Progenitor cell of endocrine pancreas (in vitro differentiated cells): ENCODE measurements at regions not wholly inside any gene's neighbourhood (a gene's known extent, or its start where the extent isn't known, plus 50 kb on each side); places are given as distances from the start of the nearest gene placed in this dataset.

Experiments used
- DNase-seq: peaks from one replicate; pipeline ENCODE4 v3.0.0; 2021; ENCODE audit warnings: low spot score; ENCODE audit not compliant: unreplicated experiment
- H3K27ac Mint-ChIP-seq: 2 replicates; pipeline ENCODE4 v1.8.0; 2021; ENCODE audit warnings: mild to moderate bottlenecking, moderate library complexity, mixed read lengths
- H3K27me3 Mint-ChIP-seq: 2 replicates; pipeline ENCODE4 v1.8.0; 2021; ENCODE audit warnings: mixed read lengths
- H3K36me3 Mint-ChIP-seq: 2 replicates; pipeline ENCODE4 v1.8.0; 2022; ENCODE audit warnings: mixed read lengths; ENCODE audit not compliant: insufficient read depth
- H3K4me1 Mint-ChIP-seq: 2 replicates; pipeline ENCODE4 v1.8.0; 2021; ENCODE audit warnings: low read depth, mixed read lengths
- H3K4me3 Mint-ChIP-seq: 2 replicates; pipeline ENCODE4 v1.8.0; 2021; ENCODE audit warnings: low read depth, mild to moderate bottlenecking, moderate library complexity, mixed read lengths
- H3K9me3 Mint-ChIP-seq: 2 replicates; pipeline ENCODE4 v1.8.0; 2021; ENCODE audit warnings: low read depth, mixed read lengths
- TF ChIP-seq, protein P1 (sequence below): fragments of 200-600 bp; sonication (generic); IDR thresholded peaks from one replicate; pipeline ENCODE4 v1.5.0; 2021; ENCODE audit warnings: antibody characterized with exemption, mild to moderate bottlenecking; ENCODE audit not compliant: unreplicated experiment

GRCh38 chr17:72183194-72183685 is 62.4 kb downstream of the SOX9 start:
- peaks cover 2% of the 10 kb centered on the region for H3K9me3 Mint-ChIP-seq
- no peaks in the 10 kb centered on the region for H3K4me1 Mint-ChIP-seq
- no peak for DNase-seq
- H3K36me3 Mint-ChIP-seq = no peaks in the 10 kb centered on the region
- H3K27me3 Mint-ChIP-seq = peaks cover 11% of the 10 kb centered on the region
- TF ChIP-seq, protein P1, sequence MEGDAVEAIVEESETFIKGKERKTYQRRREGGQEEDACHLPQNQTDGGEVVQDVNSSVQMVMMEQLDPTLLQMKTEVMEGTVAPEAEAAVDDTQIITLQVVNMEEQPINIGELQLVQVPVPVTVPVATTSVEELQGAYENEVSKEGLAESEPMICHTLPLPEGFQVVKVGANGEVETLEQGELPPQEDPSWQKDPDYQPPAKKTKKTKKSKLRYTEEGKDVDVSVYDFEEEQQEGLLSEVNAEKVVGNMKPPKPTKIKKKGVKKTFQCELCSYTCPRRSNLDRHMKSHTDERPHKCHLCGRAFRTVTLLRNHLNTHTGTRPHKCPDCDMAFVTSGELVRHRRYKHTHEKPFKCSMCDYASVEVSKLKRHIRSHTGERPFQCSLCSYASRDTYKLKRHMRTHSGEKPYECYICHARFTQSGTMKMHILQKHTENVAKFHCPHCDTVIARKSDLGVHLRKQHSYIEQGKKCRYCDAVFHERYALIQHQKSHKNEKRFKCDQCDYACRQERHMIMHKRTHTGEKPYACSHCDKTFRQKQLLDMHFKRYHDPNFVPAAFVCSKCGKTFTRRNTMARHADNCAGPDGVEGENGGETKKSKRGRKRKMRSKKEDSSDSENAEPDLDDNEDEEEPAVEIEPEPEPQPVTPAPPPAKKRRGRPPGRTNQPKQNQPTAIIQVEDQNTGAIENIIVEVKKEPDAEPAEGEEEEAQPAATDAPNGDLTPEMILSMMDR = no peak
- H3K4me3 Mint-ChIP-seq = no peak overlapping the region
- H3K27ac Mint-ChIP-seq = no peak overlapping the region

DNA sequence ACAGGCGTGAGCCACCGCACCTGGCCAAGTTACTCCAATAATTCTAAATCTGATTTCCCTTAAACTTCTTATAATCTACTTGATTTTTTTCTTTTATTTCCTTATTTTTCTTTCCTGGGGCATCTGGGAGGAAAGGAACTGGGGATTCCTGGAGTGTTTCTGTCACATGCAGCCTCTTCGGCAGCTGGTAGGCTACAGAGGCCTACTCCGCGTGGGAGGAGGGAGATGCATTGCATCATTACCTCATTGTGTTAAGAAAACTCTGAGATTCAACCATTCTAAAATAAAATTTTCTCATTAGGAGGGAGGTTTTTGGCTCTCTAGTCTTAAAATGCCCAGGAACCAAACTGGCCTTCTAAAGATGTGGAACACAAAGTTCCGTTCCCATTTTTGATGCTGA is 64.0 kb downstream of the SOX9 start:
- Mint-ChIP-seq H3K36me3 (no peaks in the 10 kb centered on the region), H3K27me3 (peaks cover 11% of the 10 kb centered on the region), H3K27ac (no peak overlapping the region), H3K4me1 (peaks cover under 1% of the 10 kb centered on the region), H3K4me3 (no peak overlapping the region), H3K9me3 (peaks cover 2% of the 10 kb centered on the region)
- TF ChIP-seq, protein P1 = no peak
- DNase-seq = no peak

GRCh38 chr17:72185564-72185963 is 64.7 kb downstream of the SOX9 start:
- peaks cover 11% of the 10 kb centered on the region for H3K27me3 Mint-ChIP-seq
- H3K27ac Mint-ChIP-seq = no peak overlapping the region
- H3K9me3 Mint-ChIP-seq = peaks cover 2% of the 10 kb centered on the region
- no peak overlapping the region for H3K4me3 Mint-ChIP-seq
- H3K36me3 Mint-ChIP-seq = no peaks in the 10 kb centered on the region
- TF ChIP-seq, protein P1 = no peak
- DNase-seq = no peak
- H3K4me1 Mint-ChIP-seq = peaks cover 4% of the 10 kb centered on the region

GRCh38 chr17:72187556-72187955 is 66.7 kb downstream of the SOX9 start:
- Mint-ChIP-seq H3K9me3 (no peaks in the 10 kb centered on the region), H3K4me1 (peaks cover 4% of the 10 kb centered on the region), H3K27ac (no peak overlapping the region), H3K27me3 (peaks cover 10% of the 10 kb centered on the region), H3K4me3 (no peak overlapping the region), H3K36me3 (no peaks in the 10 kb centered on the region)
- TF ChIP-seq, protein P1 = no peak
- DNase-seq = no peak

DNA sequence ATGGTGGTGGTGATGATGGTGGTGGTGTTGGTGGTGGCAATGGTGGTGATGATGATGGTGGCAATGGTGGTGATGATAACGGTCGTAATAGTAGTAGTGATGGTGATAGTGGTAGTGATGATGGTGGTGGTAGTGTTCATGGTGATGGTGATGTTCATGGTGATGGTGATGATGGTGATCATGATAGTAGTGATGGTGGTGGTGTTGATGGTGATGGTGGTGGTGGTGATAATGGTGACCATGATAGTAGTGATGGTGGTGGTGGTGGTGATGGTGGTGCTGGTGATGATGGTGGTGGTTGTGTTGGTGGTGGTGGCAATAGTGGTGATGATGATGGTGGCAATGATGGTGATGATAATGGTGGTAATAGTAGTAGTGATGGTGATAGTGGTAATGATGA is 68.0 kb downstream of the SOX9 start:
- H3K4me1 Mint-ChIP-seq = peaks cover 4% of the 10 kb centered on the region
- H3K27me3 Mint-ChIP-seq = peaks cover 6% of the 10 kb centered on the region
- TF ChIP-seq, protein P1 = no peak
- no peak overlapping the region for H3K27ac Mint-ChIP-seq
- DNase-seq = no peak
- H3K9me3 Mint-ChIP-seq = no peaks in the 10 kb centered on the region
- no peaks in the 10 kb centered on the region for H3K36me3 Mint-ChIP-seq
- no peak overlapping the region for H3K4me3 Mint-ChIP-seq
